Mesenchymal stem cell (in vitro differentiated cells and primary cell): ENCODE measurements at regions not wholly inside any gene's neighbourhood (a gene's known extent, or its start where the extent isn't known, plus 50 kb on each side); places are given as distances from the start of the nearest gene placed in this dataset.

Experiments
- DNase-seq: peaks from one replicate; pipeline ENCODE4 v3.0.0-alpha.2; 2013
- H2AFZ ChIP-seq: one replicate; pipeline ENCODE4 v1.6.1; 2013; ENCODE audit warnings: low read depth, mild to moderate bottlenecking, control low read depth, inconsistent platforms, low read length, moderate library complexity
- H2AK5ac ChIP-seq: 2 replicates; pipeline ENCODE4 v1.6.1; 2013; ENCODE audit warnings: low read length, moderate library complexity, mild to moderate bottlenecking, inconsistent platforms; ENCODE audit not compliant: severe bottlenecking
- H2BK120ac ChIP-seq: one replicate; pipeline ENCODE4 v1.6.1; 2013; ENCODE audit warnings: low read depth, mild to moderate bottlenecking, inconsistent platforms, low read length, moderate library complexity
- H2BK12ac ChIP-seq, 2 experiments: one replicate each; pipeline ENCODE4 v1.6.1; 2013; ENCODE audit warnings: inconsistent platforms in 2 of 2, low read length in 2 of 2, mild to moderate bottlenecking in 2 of 2, moderate library complexity in 2 of 2, control low read depth in 1 of 2
- H2BK15ac ChIP-seq: one replicate; pipeline ENCODE4 v1.6.1; 2013; ENCODE audit warnings: mild to moderate bottlenecking, low read depth, inconsistent platforms; ENCODE audit not compliant: poor library complexity, severe bottlenecking
- H2BK5ac ChIP-seq: 2 replicates; pipeline ENCODE4 v1.6.1; 2013; ENCODE audit warnings: low read depth, mild to moderate bottlenecking, low read length, control low read depth, inconsistent platforms; ENCODE audit not compliant: poor library complexity, severe bottlenecking
- H3K14ac ChIP-seq, 2 experiments: one replicate each; pipeline ENCODE4 v1.6.1; 2013; ENCODE audit warnings: inconsistent platforms in 2 of 2, low read length in 2 of 2, control low read depth in 1 of 2, mild to moderate bottlenecking in 1 of 2, moderate library complexity in 1 of 2
- H3K18ac ChIP-seq, 2 experiments: one replicate each; pipeline ENCODE4 v1.6.1; 2013; ENCODE audit warnings: inconsistent platforms in 2 of 2, low read length in 2 of 2, control low read depth in 1 of 2, low read depth in 1 of 2, mild to moderate bottlenecking in 1 of 2
- H3K23ac ChIP-seq, 2 experiments: one replicate each; pipeline ENCODE4 v1.6.1; 2013; ENCODE audit warnings: inconsistent platforms in 2 of 2, low read length in 2 of 2, mild to moderate bottlenecking in 2 of 2, moderate library complexity in 2 of 2, control low read depth in 1 of 2
- H3K27ac ChIP-seq: 2 replicates; pipeline ENCODE4 v1.5.1; 2013; ENCODE audit warnings: mild to moderate bottlenecking, moderate library complexity, low read length, control low read depth, inconsistent platforms; ENCODE audit not compliant: poor library complexity, severe bottlenecking
- H3K27me3 ChIP-seq, 2 experiments: 2 replicates each; pipeline versions ENCODE4 v1.6.1 to v1.7.0; 2013; ENCODE audit warnings: low read length in 2 of 2, mild to moderate bottlenecking in 2 of 2, moderate library complexity in 2 of 2, control low read depth in 1 of 2, inconsistent platforms in 1 of 2; ENCODE audit not compliant: control insufficient read depth in 1 of 2, insufficient read depth in 1 of 2
- H3K36me3 ChIP-seq, 2 experiments: 2 replicates each; pipeline versions ENCODE4 v1.6.1 to v1.7.0; 2013; ENCODE audit warnings: low read length in 2 of 2, control low read depth in 1 of 2, inconsistent platforms in 1 of 2, low read depth in 1 of 2, mild to moderate bottlenecking in 1 of 2; ENCODE audit not compliant: insufficient read depth in 2 of 2, control insufficient read depth in 1 of 2
- H3K4ac ChIP-seq, 2 experiments: one replicate each; pipeline ENCODE4 v1.6.1; 2013; ENCODE audit warnings: inconsistent platforms in 2 of 2, low read length in 2 of 2, mild to moderate bottlenecking in 2 of 2, moderate library complexity in 2 of 2, control low read depth in 1 of 2, low read depth in 1 of 2
- H3K4me1 ChIP-seq: 2 replicates; pipeline ENCODE4 v1.6.1; 2013; ENCODE audit warnings: low read depth, low read length, control low read depth; ENCODE audit not compliant: control insufficient read depth, insufficient read depth
- H3K4me2 ChIP-seq: 2 replicates; pipeline ENCODE4 v1.6.1; 2013; ENCODE audit warnings: low read length, mild to moderate bottlenecking, inconsistent platforms; ENCODE audit not compliant: poor library complexity, severe bottlenecking
- H3K4me3 ChIP-seq, 2 experiments: 2 replicates each; pipeline versions ENCODE4 v1.5.1 to v1.7.0; 2013; ENCODE audit warnings: low read length in 2 of 2, mild to moderate bottlenecking in 2 of 2, control low read depth in 1 of 2, low read depth in 1 of 2; ENCODE audit not compliant: insufficient read depth in 1 of 2
- H3K79me1 ChIP-seq: replicated peaks from 2 replicates; pipeline ENCODE4 v1.6.1; 2013; ENCODE audit warnings: mild to moderate bottlenecking, control low read depth, low read length, inconsistent platforms; ENCODE audit not compliant: poor library complexity, severe bottlenecking
- H3K9ac ChIP-seq: 2 replicates; pipeline ENCODE4 v1.7.0; 2013; ENCODE audit warnings: mild to moderate bottlenecking, low read length, moderate library complexity
- H3K9me3 ChIP-seq: 2 replicates; pipeline ENCODE4 v1.7.0; 2013; ENCODE audit warnings: mild to moderate bottlenecking, low read length; ENCODE audit not compliant: control insufficient read depth
- H4K8ac ChIP-seq: one replicate; pipeline ENCODE4 v1.6.1; 2013; ENCODE audit warnings: inconsistent platforms, mild to moderate bottlenecking, low read length, moderate library complexity
- H4K91ac ChIP-seq: one replicate; pipeline ENCODE4 v1.6.1; 2013; ENCODE audit warnings: mild to moderate bottlenecking, low read length, inconsistent platforms
- WGBS: methylation state at CpG from one replicate; pipeline ENCODE4 v1.1.7; 2013; ENCODE audit warnings: mixed read lengths; 5-methylcytosine and 5-hydroxymethylcytosine counted together

- Histone ChIP-seq H4K91ac (no peak overlapping the region), H3K4me2 (no peak overlapping the region), H3K18ac (no peak overlapping the region), H3K79me1 (peaks cover 2% of the 10 kb centered on the region), H3K27ac (no peak overlapping the region), H2BK15ac (no peak overlapping the region), H3K9me3 (no peaks in the 10 kb centered on the region), H3K36me3 (no peaks in the 10 kb centered on the region), H3K4ac (no peak overlapping the region), H2AK5ac (peak overlapping the region; percentile 99), H3K4me1 (peaks cover 2% of the 10 kb centered on the region), H3K4me3 (no peak overlapping the region), H2BK12ac (peak overlapping the region in 1 of 2 experiments; percentile 25), H3K9ac (no peak overlapping the region), H3K14ac (no peak overlapping the region), H3K23ac (no peak overlapping the region), H2AFZ (no peak overlapping the region), H2BK5ac (peak overlapping the region; percentile 81), H2BK120ac (no peak overlapping the region), H4K8ac (no peak overlapping the region), H3K27me3 (no peaks in the 10 kb centered on the region)
- 92% methylated on average over 4 of the region's 5 CpGs for WGBS
- no peak for DNase-seq
Measured at GRCh38 chr4:164207460-164207859, 546.5 kb upstream of the SMIM31 start.

DNA sequence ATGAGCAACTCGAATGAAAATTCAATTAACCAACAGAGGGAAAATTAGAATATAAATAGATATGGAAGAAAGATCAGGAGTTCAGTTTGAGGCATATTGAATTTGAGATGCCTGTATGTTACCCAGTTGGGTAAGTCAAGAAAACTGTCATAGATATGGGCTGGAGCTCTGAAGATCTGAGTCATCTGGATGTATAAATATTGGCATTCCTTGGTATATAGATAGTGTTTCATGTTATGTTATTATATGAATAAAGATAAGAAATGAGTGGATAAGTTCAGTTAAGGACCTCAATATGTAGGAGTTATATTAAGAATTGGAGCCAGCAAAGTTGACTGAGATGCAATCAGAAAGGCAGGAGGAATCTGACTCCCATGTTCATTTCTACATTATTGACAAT, 543.6 kb upstream of the SMIM31 start:
- Histone ChIP-seq H2BK12ac (no peak overlapping the region), H3K36me3 (no peaks in the 10 kb centered on the region), H3K4ac (no peak overlapping the region), H3K79me1 (peaks cover 2% of the 10 kb centered on the region), H3K23ac (no peak overlapping the region), H2AFZ (no peak overlapping the region), H3K4me1 (peaks cover 2% of the 10 kb centered on the region), H2BK5ac (no peak overlapping the region), H4K8ac (no peak overlapping the region), H3K9me3 (no peaks in the 10 kb centered on the region), H3K4me3 (no peak overlapping the region), H2BK15ac (no peak overlapping the region), H3K9ac (no peak overlapping the region), H2AK5ac (no peak overlapping the region), H3K4me2 (no peak overlapping the region), H3K27ac (no peak overlapping the region), H3K27me3 (no peaks in the 10 kb centered on the region), H2BK120ac (no peak overlapping the region), H3K14ac (no peak overlapping the region), H4K91ac (no peak overlapping the region), H3K18ac (no peak overlapping the region)
- no peak for DNase-seq
- 89% methylated on average over 1 of the region's 1 CpG for WGBS

DNA sequence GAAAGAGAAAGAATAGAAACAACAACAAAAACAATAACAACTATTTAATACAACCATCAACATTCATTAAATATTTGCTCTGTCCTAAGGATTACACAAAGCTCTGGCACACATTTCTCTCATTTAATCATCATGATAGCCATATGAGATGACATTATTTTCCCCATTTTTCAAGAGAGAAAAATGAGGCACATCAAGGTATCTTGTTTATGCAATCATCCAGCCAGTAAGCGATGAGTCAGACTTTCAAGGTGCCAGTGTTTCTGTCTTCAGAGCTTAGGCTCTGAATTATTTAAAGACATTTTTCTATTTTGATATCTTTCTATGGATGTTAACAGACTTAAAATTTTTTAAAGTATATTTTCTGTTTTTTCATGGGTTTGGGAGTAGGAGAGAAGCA, 541.8 kb upstream of the SMIM31 start:
- no peak overlapping the region for H3K18ac ChIP-seq
- no peak overlapping the region for H3K4me2 ChIP-seq
- no peak overlapping the region for H3K4me3 ChIP-seq
- H3K4me1 ChIP-seq, result peaks cover 2% of the 10 kb centered on the region
- H2AFZ ChIP-seq, result no peak overlapping the region
- peaks cover 2% of the 10 kb centered on the region for H3K79me1 ChIP-seq
- H4K91ac ChIP-seq, result no peak overlapping the region
- peaks cover 3% of the 10 kb centered on the region for H3K9me3 ChIP-seq
- H2BK15ac ChIP-seq, result no peak overlapping the region
- H3K4ac ChIP-seq, result no peak overlapping the region
- H3K23ac ChIP-seq, result no peak overlapping the region
- no peaks in the 10 kb centered on the region for H3K27me3 ChIP-seq
- H3K36me3 ChIP-seq, result no peaks in the 10 kb centered on the region
- H2AK5ac ChIP-seq, result no peak overlapping the region
- H2BK12ac ChIP-seq, result no peak overlapping the region
- H2BK5ac ChIP-seq, result no peak overlapping the region
- no peak overlapping the region for H3K14ac ChIP-seq
- H2BK120ac ChIP-seq, result no peak overlapping the region
- 80% methylated on average over 1 of the region's 1 CpG for WGBS
- no peak for DNase-seq
- H3K9ac ChIP-seq, result no peak overlapping the region
- H3K27ac ChIP-seq, result no peak overlapping the region
- H4K8ac ChIP-seq, result no peak overlapping the region

DNA sequence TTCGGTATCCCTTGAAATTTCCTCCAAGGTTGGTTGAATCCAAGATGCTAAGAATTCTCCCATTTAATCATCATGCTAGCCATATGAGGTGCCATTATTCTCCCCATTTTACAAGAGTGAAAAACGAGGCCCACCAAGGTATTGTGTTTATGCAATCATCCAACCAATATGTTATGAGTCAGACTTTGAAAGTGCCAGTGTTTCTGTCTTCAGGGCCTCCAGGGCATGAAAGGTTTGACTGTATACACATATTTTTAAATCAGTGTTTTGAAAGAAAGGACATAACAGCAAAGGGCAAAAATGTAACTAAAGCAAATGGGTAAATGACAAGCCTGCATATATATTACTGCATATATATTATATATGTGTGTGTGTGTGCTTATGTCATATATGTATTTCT, 541.2 kb upstream of the SMIM31 start:
- no peaks in the 10 kb centered on the region for H3K27me3 ChIP-seq
- H3K4me1 ChIP-seq, result no peaks in the 10 kb centered on the region
- H3K9me3 ChIP-seq, result peaks cover 8% of the 10 kb centered on the region
- H2AK5ac ChIP-seq, result no peak overlapping the region
- no peak overlapping the region for H4K8ac ChIP-seq
- no peak overlapping the region for H3K9ac ChIP-seq
- no peak overlapping the region for H3K4ac ChIP-seq
- H2BK120ac ChIP-seq, result no peak overlapping the region
- H3K23ac ChIP-seq, result no peak overlapping the region
- DNase-seq, result no peak
- no peaks in the 10 kb centered on the region for H3K79me1 ChIP-seq
- 100% methylated on average over 1 of the region's 2 CpGs for WGBS
- H3K18ac ChIP-seq, result no peak overlapping the region
- H3K4me3 ChIP-seq, result no peak overlapping the region
- no peak overlapping the region for H3K14ac ChIP-seq
- H2BK5ac ChIP-seq, result no peak overlapping the region
- no peak overlapping the region for H2BK15ac ChIP-seq
- H3K27ac ChIP-seq, result no peak overlapping the region
- H4K91ac ChIP-seq, result no peak overlapping the region
- no peak overlapping the region for H3K4me2 ChIP-seq
- no peak overlapping the region for H2AFZ ChIP-seq
- no peaks in the 10 kb centered on the region for H3K36me3 ChIP-seq
- H2BK12ac ChIP-seq, result no peak overlapping the region
